Activated naive CD4-positive, alpha-beta T cell treated with anti-CD3 and anti-CD28 coated beads, Interleukin-2, amount 50 U/mL, for 24 hours (primary cell): ENCODE measurements at regions not wholly inside any gene's neighbourhood (a gene's known extent, or its start where the extent isn't known, plus 50 kb on each side); places are given as distances from the start of the nearest gene placed in this dataset.

ENCODE experiments used
- H3K27ac Mint-ChIP-seq: one replicate; pipeline ENCODE4 v1.8.0; 2021; ENCODE audit warnings: mild to moderate bottlenecking, mixed read lengths
- H3K27me3 Mint-ChIP-seq: one replicate; pipeline ENCODE4 v1.8.0; 2021; ENCODE audit warnings: mixed read lengths
- H3K36me3 Mint-ChIP-seq: one replicate; pipeline ENCODE4 v1.8.0; 2021; ENCODE audit warnings: mixed read lengths
- H3K4me1 Mint-ChIP-seq: one replicate; pipeline ENCODE4 v1.8.0; 2021; ENCODE audit warnings: mixed read lengths
- H3K4me3 Mint-ChIP-seq: one replicate; pipeline ENCODE4 v1.8.0; 2021; ENCODE audit warnings: mild to moderate bottlenecking, mixed read lengths
- H3K9me3 Mint-ChIP-seq: one replicate; pipeline ENCODE4 v1.8.0; 2021; ENCODE audit warnings: mixed read lengths

DNA sequence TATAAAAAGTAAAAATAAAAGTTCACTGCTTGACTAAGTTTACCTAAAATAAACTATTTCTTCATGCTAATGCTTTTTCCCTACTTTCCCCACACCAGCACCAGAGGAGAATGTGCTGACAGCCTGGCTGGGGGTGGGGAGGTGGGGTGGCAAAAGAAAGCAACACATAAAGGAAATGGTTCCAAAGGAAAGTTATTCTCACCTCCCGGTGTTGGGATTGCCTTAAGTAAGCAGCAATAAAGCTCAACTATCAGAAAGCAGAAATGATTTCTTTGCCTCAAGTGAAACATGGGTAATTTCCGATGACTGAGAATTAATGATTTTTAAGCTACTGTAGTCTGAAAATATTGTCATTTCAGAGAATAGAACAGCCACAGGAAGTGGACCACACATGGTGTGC is 84.5 kb upstream of the DKK2 start:
- Mint-ChIP-seq H3K27ac (no peak overlapping the region), H3K4me1 (no peaks in the 10 kb centered on the region), H3K9me3 (no peaks in the 10 kb centered on the region), H3K27me3 (no peaks in the 10 kb centered on the region), H3K4me3 (no peak overlapping the region), H3K36me3 (no peaks in the 10 kb centered on the region)

DNA sequence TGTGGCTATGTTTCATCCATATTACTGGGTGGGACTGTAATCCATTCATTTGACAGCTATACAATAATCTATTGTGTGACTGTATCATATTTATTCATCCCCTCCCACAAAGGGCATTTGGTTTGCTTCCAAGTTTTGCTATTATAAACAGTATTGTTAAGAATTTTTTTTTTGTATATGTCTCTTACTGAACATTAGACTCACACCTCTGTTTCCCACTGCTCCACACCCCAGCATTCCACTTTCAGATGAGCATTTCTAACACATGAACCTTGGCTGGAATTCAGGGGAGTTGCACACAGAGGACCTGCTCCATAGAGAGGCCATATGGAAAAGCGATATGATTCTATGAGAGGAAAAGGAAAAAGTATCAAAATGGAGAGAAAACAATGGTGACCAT is 81.6 kb upstream of the DKK2 start:
- no peak overlapping the region for H3K4me3 Mint-ChIP-seq
- no peaks in the 10 kb centered on the region for H3K4me1 Mint-ChIP-seq
- H3K9me3 Mint-ChIP-seq, result no peaks in the 10 kb centered on the region
- no peaks in the 10 kb centered on the region for H3K36me3 Mint-ChIP-seq
- H3K27me3 Mint-ChIP-seq, result no peaks in the 10 kb centered on the region
- no peak overlapping the region for H3K27ac Mint-ChIP-seq

- Mint-ChIP-seq H3K4me1 (no peaks in the 10 kb centered on the region), H3K27ac (no peak overlapping the region), H3K4me3 (no peak overlapping the region), H3K9me3 (no peaks in the 10 kb centered on the region), H3K27me3 (no peaks in the 10 kb centered on the region), H3K36me3 (no peaks in the 10 kb centered on the region)
These were observed 79.2 kb upstream of the DKK2 start for GRCh38 chr4:107115185-107115847.

DNA sequence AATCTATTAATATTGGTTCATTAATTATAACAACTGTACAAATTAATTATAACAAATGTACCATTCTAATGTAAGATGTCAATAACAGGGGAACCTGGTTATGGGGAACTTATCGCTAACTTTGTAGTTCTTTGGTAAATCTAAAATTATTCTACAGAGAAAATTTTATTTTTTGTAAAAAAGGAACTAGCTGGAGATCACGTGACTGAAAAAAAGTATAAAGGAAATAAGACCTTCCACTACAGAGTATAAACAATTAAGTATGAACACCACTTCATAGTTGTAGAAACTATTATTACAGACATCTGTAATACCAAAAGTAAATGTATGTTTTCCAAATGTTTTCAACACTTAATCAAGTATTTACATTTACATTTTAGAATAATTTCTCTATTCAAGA is 77.9 kb upstream of the DKK2 start:
- Mint-ChIP-seq H3K4me3 (no peak overlapping the region), H3K27me3 (no peaks in the 10 kb centered on the region), H3K9me3 (no peaks in the 10 kb centered on the region), H3K4me1 (no peaks in the 10 kb centered on the region), H3K27ac (no peak overlapping the region), H3K36me3 (no peaks in the 10 kb centered on the region)

GRCh38 chr4:107098401-107098800 is 62.3 kb upstream of the DKK2 start:
- Mint-ChIP-seq H3K9me3 (no peaks in the 10 kb centered on the region), H3K27me3 (peaks cover 4% of the 10 kb centered on the region), H3K4me1 (no peaks in the 10 kb centered on the region), H3K27ac (no peak overlapping the region), H3K36me3 (no peaks in the 10 kb centered on the region), H3K4me3 (no peak overlapping the region)

GRCh38 chr4:107094976-107095375 is 58.9 kb upstream of the DKK2 start:
- no peaks in the 10 kb centered on the region for H3K36me3 Mint-ChIP-seq
- H3K27ac Mint-ChIP-seq, result no peak overlapping the region
- no peaks in the 10 kb centered on the region for H3K4me1 Mint-ChIP-seq
- no peaks in the 10 kb centered on the region for H3K9me3 Mint-ChIP-seq
- no peak overlapping the region for H3K4me3 Mint-ChIP-seq
- H3K27me3 Mint-ChIP-seq, result peaks cover 3% of the 10 kb centered on the region

- Mint-ChIP-seq H3K4me3 (no peak overlapping the region), H3K27ac (no peak overlapping the region), H3K36me3 (no peaks in the 10 kb centered on the region), H3K9me3 (no peaks in the 10 kb centered on the region), H3K4me1 (no peaks in the 10 kb centered on the region), H3K27me3 (peaks cover 3% of the 10 kb centered on the region)
These were observed 58.2 kb upstream of the DKK2 start for GRCh38 chr4:107094332-107094731.
